ENCODE measurements at regions not wholly inside any gene's neighbourhood (a gene's known extent, or its start where the extent isn't known, plus 50 kb on each side); places are given as distances from the start of the nearest gene placed in this dataset.

GRCh38 chr2:143824791-143825190 is 695.1 kb downstream of the ZEB2 start:
- TF ChIP-seq, protein P1, sequence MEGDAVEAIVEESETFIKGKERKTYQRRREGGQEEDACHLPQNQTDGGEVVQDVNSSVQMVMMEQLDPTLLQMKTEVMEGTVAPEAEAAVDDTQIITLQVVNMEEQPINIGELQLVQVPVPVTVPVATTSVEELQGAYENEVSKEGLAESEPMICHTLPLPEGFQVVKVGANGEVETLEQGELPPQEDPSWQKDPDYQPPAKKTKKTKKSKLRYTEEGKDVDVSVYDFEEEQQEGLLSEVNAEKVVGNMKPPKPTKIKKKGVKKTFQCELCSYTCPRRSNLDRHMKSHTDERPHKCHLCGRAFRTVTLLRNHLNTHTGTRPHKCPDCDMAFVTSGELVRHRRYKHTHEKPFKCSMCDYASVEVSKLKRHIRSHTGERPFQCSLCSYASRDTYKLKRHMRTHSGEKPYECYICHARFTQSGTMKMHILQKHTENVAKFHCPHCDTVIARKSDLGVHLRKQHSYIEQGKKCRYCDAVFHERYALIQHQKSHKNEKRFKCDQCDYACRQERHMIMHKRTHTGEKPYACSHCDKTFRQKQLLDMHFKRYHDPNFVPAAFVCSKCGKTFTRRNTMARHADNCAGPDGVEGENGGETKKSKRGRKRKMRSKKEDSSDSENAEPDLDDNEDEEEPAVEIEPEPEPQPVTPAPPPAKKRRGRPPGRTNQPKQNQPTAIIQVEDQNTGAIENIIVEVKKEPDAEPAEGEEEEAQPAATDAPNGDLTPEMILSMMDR (IDR thresholded peaks at IDR 0.05; ENCODE audit: low read depth, low read length): no peak
- no peak overlapping the region for H3K4me3 ChIP-seq (replicated peaks in 1 of 2; ENCODE audit: low read depth in 2 of 2, low read length in 2 of 2)
- no peak for DNase-seq (ENCODE audit: low read depth in 2 of 2)

DNA sequence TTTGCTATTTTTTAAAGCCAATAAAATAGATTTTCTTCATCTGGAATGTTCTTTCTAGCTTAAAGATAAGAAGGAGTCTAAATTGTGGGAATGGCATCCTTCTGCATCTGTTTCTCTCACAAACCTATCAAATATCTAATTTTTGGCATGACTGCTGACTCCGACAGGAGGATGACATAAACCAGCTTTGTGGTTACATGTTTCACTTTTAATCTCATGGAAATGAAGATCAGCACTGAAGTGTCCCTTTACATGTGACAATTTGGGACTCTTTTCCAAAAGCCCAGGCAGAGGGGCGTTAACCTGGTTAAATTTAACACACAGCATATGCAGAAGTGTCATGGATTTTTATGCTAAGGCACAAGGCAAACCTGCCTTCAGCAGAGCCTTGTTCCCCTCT is 694.7 kb downstream of the ARHGAP15 start:
- TF ChIP-seq, protein P1 (IDR thresholded peaks at IDR 0.05; ENCODE audit: low read depth, low read length): no peak
- no peak overlapping the region for H3K4me3 ChIP-seq (replicated peaks in 1 of 2; ENCODE audit: low read depth in 2 of 2, low read length in 2 of 2)
- DNase-seq (ENCODE audit: low read depth in 2 of 2): peak in 1 of 2 donors; percentile 8

DNA sequence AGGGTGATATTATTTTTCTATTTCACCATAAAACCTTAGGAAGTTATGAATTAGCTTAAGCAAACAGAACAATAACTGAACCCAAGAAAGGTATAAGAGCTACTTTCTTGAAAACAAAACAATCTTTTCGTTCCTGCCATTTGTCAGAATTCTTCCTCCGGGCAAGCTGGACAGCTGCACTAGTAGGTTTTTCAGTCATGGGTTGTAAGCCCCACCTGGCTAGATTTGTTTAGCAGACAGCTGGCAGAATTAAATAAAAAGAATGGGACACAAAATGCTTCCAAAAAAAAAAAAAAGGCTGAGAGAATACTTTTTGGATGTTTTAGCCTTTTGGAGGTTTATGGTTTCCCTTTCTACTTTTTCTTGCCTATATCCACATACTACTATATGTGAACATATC is 694.1 kb downstream of the ARHGAP15 start:
- no peak for DNase-seq (ENCODE audit: low read depth in 2 of 2)
- TF ChIP-seq, protein P1 (IDR thresholded peaks at IDR 0.05; ENCODE audit: low read depth, low read length): no peak
- no peak overlapping the region for H3K4me3 ChIP-seq (replicated peaks in 1 of 2; ENCODE audit: low read depth in 2 of 2, low read length in 2 of 2)

DNA sequence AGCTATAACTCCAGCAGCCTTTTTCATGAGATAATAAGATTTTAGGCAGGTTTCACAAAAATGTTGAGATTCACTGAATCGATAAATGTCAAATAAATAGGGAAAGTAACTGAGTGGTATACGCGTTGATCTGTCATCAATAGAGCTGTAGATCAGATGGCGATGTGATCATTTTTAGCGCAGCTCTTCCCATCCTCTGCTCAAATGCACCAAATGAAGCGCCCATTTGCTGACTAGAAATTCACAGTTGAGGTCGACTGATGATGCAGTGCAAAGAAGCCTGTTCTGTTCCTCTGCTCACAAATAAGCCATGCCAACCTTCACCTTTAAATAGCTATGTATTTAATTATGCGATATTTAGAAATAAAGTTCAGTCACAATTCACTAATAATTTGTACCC is 693.5 kb downstream of the ARHGAP15 start:
- TF ChIP-seq, protein P1 (IDR thresholded peaks at IDR 0.05; ENCODE audit: low read depth, low read length): no peak
- no peak overlapping the region for H3K4me3 ChIP-seq (replicated peaks in 1 of 2; ENCODE audit: low read depth in 2 of 2, low read length in 2 of 2)

DNA sequence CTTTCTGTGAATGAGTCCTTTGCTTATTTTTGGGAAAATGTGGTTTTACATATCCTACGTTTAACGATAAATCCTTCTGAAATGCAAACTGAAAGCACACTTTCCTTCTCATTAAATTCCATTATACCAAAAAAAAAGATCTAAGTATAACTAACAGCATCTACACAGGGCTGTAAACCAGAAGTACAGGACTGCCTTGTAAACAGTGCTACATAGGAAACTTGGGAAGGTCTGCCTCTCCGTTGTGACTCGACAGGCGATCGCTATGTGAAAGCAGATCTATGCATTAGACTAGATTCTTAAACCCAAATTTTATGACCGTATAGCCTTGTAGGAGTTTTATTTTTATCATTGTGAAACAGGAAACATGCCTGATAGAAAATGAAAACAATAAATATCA is 690.5 kb downstream of the ARHGAP15 start:
- no peak overlapping the region for H3K4me3 ChIP-seq (replicated peaks in 1 of 2; ENCODE audit: low read depth in 2 of 2, low read length in 2 of 2)
- no peak for DNase-seq (ENCODE audit: low read depth in 2 of 2)
- TF ChIP-seq, protein P1 (IDR thresholded peaks at IDR 0.05; ENCODE audit: low read depth, low read length): no peak

More for the DNA sequence above, 693.5 kb downstream of the ARHGAP15 start:
- DNase-seq (ENCODE audit: low read depth in 2 of 2): no peak

DNA sequence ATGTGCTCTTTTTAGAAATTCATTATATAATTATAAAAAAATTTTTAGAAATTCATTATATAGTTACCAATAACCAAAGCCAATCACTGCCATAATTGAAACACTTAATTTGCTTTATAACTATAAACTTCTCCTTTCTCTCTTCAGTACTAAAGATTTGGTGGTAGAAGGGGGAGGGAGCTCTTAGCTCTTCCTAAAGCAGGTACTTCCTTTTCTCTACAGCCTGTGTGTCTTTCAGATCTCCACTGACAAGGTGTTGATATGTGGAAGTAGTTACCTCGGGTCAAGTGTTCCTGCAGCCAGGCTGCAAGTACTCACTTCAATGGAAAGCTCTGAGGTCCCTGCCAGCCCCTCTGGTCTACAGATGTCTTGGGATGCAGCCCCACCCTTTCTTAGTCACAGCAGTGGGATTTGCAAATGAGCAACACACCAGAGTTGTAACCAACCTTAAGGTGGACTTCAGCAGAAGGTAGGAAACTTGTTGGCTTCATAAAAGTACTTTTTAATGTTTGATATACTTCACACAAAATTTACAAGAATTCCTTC is 690.0 kb downstream of the ARHGAP15 start:
- no peak overlapping the region for H3K4me3 ChIP-seq (replicated peaks in 1 of 2; ENCODE audit: low read depth in 2 of 2, low read length in 2 of 2)
- TF ChIP-seq, protein P1 (IDR thresholded peaks at IDR 0.05; ENCODE audit: low read depth, low read length): no peak
- DNase-seq (ENCODE audit: low read depth in 2 of 2): no peak
